Parathyroid adenoma (tissue), 2 donors: ENCODE measurements at regions not wholly inside any gene's neighbourhood (a gene's known extent, or its start where the extent isn't known, plus 50 kb on each side); places are given as distances from the start of the nearest gene placed in this dataset.

Experiments
- H2AFZ ChIP-seq: fragments of 300-600 bp; sonication (generic); one replicate; pipeline ENCODE4 v1.7.0; 2017; ENCODE audit warnings: antibody characterized with exemption, mild to moderate bottlenecking
- H3K27ac ChIP-seq: fragments of 300-600 bp; sonication (generic); one replicate; pipeline ENCODE4 v1.7.0; 2017
- H3K27me3 ChIP-seq: fragments of 300-600 bp; sonication (generic); one replicate; pipeline ENCODE4 v1.7.0; 2017; ENCODE audit warnings: low read length; ENCODE audit not compliant: control insufficient read depth, insufficient read depth
- H3K36me3 ChIP-seq: fragments of 300-600 bp; sonication (generic); one replicate; pipeline ENCODE4 v1.7.0; 2017; ENCODE audit warnings: low read length; ENCODE audit not compliant: control insufficient read depth, insufficient read depth
- H3K4me1 ChIP-seq: fragments of 300-600 bp; sonication (generic); one replicate; pipeline ENCODE4 v1.7.0; 2017; ENCODE audit warnings: control low read depth
- H3K4me2 ChIP-seq: fragments of 300-600 bp; sonication (generic); one replicate; pipeline ENCODE4 v1.7.0; 2017; ENCODE audit warnings: low read length
- H3K4me3 ChIP-seq: fragments of 300-600 bp; sonication (generic); one replicate; pipeline ENCODE4 v1.7.0; 2017; ENCODE audit warnings: low read depth, low read length
- H3K79me2 ChIP-seq: fragments of 300-600 bp; sonication (generic); one replicate; pipeline ENCODE4 v1.7.0; 2017; ENCODE audit warnings: control low read depth
- H3K9ac ChIP-seq: fragments of 300-600 bp; sonication (generic); one replicate; pipeline ENCODE4 v1.7.0; 2017; ENCODE audit warnings: mild to moderate bottlenecking
- H3K9me3 ChIP-seq: fragments of 300-600 bp; sonication (generic); one replicate; pipeline ENCODE4 v1.7.0; 2017; ENCODE audit warnings: low read length; ENCODE audit not compliant: control insufficient read depth
- TF ChIP-seq, protein P1 (sequence below): fragments of 300-600 bp; sonication (generic); IDR thresholded peaks from one replicate; pipeline ENCODE4 v1.7.0; 2017; ENCODE audit warnings: antibody characterized with exemption, mild to moderate bottlenecking
- donor health status: primary hyperparathyroidism.

DNA sequence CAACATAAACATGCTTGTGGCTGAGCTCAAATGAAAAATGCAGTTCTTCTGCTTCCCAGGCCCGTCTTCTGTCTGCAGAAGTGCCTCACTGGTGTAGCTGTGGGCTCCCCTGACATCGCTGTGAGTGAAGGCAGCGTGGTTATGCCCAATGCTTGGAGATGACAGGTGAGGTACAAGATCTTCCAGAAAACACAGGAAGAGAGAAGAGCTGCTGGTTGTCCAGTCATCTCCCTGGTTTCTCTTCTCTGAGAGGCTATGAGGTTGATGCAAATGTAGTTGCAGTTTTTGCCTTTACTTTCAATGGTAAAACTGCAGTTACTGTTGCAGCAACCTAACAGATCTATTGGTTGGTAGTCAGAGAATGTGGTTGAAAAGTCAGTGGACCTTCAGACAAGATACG is 223.6 kb downstream of the GATA3 start:
- no peaks in the 10 kb centered on the region for H3K27me3 ChIP-seq
- H2AFZ ChIP-seq: no peak overlapping the region
- no peaks in the 10 kb centered on the region for H3K4me1 ChIP-seq
- H3K36me3 ChIP-seq: no peaks in the 10 kb centered on the region
- no peaks in the 10 kb centered on the region for H3K79me2 ChIP-seq
- H3K9ac ChIP-seq: no peak overlapping the region
- no peaks in the 10 kb centered on the region for H3K9me3 ChIP-seq
- TF ChIP-seq, protein P1, sequence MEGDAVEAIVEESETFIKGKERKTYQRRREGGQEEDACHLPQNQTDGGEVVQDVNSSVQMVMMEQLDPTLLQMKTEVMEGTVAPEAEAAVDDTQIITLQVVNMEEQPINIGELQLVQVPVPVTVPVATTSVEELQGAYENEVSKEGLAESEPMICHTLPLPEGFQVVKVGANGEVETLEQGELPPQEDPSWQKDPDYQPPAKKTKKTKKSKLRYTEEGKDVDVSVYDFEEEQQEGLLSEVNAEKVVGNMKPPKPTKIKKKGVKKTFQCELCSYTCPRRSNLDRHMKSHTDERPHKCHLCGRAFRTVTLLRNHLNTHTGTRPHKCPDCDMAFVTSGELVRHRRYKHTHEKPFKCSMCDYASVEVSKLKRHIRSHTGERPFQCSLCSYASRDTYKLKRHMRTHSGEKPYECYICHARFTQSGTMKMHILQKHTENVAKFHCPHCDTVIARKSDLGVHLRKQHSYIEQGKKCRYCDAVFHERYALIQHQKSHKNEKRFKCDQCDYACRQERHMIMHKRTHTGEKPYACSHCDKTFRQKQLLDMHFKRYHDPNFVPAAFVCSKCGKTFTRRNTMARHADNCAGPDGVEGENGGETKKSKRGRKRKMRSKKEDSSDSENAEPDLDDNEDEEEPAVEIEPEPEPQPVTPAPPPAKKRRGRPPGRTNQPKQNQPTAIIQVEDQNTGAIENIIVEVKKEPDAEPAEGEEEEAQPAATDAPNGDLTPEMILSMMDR: no peak
- H3K4me3 ChIP-seq: no peak overlapping the region
- no peak overlapping the region for H3K27ac ChIP-seq
- H3K4me2 ChIP-seq: no peak overlapping the region

DNA sequence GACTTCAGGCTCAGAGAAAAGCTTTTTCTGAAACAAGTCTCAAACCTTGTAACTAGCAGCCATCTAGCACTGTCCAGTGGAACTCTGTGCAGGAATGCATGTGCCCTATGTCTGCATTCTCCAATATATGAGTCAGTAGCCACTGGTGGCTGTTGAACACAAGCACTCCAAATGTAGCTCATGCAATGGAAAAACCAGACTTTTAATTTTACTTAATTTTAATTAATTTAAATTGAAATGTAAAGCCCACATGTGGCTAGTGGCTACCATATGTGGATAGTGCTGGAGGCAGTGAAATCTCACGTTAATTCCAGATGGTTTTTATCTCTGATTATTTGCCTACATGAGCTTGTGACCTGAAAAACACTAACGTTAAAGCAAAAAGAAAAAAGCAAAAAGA is 225.1 kb downstream of the GATA3 start:
- no peak overlapping the region for H3K4me2 ChIP-seq
- TF ChIP-seq, protein P1: no peak
- no peaks in the 10 kb centered on the region for H3K36me3 ChIP-seq
- no peak overlapping the region for H3K9ac ChIP-seq
- H3K4me1 ChIP-seq: no peaks in the 10 kb centered on the region
- no peaks in the 10 kb centered on the region for H3K27me3 ChIP-seq
- H3K27ac ChIP-seq: no peak overlapping the region
- no peak overlapping the region for H3K4me3 ChIP-seq
- H3K79me2 ChIP-seq: no peaks in the 10 kb centered on the region
- H2AFZ ChIP-seq: no peak overlapping the region
- no peaks in the 10 kb centered on the region for H3K9me3 ChIP-seq

DNA sequence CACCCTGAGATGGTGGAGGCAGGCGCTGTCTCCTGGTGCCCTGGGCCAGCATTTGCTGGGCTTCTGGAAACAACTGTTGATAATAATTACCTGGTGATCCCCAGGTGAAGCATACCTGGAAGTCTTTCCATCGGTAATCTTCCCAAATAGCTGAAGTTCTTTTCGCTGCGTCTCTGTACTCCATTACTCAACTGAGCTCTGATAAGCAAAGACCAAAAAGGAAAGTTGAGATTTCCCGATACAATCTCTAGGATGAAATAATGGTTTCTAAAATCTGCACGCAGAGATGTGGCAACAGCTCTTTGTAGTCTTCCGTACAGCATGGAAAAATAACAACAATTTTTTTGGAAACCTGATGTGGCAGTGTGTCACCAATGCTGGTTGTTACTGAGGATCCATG is 226.5 kb downstream of the GATA3 start:
- Histone ChIP-seq H3K79me2 (no peaks in the 10 kb centered on the region), H3K27ac (no peak overlapping the region), H3K36me3 (no peaks in the 10 kb centered on the region), H3K9ac (no peak overlapping the region), H2AFZ (no peak overlapping the region), H3K4me1 (no peaks in the 10 kb centered on the region), H3K9me3 (no peaks in the 10 kb centered on the region), H3K4me3 (no peak overlapping the region), H3K27me3 (no peaks in the 10 kb centered on the region), H3K4me2 (no peak overlapping the region)
- TF ChIP-seq, protein P1: no peak

DNA sequence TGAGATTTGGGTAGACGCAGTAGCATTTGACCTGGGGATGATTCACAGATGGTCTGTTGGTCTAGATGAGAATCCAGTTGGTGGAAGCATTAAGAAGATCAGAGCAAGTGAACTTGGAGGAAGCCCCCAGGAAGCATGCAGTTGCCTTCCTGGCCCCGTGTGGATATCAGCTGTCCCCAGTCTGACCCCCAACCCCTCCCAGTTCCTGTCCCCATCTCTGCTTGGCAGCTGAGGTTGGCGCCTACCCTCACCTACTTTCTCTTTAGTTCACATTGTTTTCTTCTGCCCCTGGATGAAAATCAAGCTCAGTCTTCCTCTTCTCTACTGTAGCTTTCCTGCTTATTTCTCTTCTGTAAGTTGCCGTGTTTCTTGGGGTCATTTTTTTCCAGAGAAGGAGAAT is 227.9 kb downstream of the GATA3 start:
- H3K9me3 ChIP-seq: no peaks in the 10 kb centered on the region
- no peak overlapping the region for H3K27ac ChIP-seq
- H3K27me3 ChIP-seq: no peaks in the 10 kb centered on the region
- H3K36me3 ChIP-seq: no peaks in the 10 kb centered on the region
- H3K79me2 ChIP-seq: no peaks in the 10 kb centered on the region
- H3K4me1 ChIP-seq: no peaks in the 10 kb centered on the region
- H3K4me2 ChIP-seq: no peak overlapping the region
- no peak overlapping the region for H3K4me3 ChIP-seq
- H2AFZ ChIP-seq: no peak overlapping the region
- H3K9ac ChIP-seq: no peak overlapping the region
- TF ChIP-seq, protein P1: no peak

DNA sequence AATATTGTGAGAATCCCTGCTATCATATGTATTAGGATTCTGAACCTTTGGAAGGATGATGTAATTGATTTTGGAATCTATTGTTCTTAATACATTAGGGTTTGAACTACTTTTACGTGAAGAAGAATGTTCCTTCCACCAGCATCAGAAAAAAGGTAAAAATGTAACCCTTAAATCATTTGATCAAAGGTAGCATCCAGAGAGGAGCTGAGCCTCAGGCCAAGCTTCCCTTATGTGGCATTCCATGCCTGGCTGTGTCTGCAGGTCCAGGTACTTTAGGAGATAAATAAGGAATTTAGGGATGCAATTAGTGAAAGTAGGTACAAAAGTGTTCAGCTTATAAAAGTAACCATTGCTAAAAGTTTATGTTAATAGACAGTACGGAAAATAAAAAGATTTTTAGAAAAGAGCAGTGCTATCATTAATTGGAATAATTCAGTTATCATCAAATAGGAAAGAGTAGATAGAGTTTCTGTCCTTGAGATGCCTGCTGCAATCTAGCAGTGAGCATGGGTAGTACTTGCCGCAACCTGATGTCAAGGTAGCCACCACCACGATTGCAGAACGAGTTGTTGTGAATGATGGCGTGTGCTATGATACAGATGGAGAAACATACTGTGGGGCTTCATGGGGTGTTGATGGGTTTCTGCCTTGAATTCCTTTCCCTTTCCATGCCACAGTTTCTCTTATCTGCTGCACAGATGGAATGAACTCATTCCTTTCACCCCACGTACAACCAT is 228.8 kb downstream of the GATA3 start:
- H3K4me1 ChIP-seq: no peaks in the 10 kb centered on the region
- no peak overlapping the region for H3K27ac ChIP-seq
- no peak overlapping the region for H3K4me3 ChIP-seq
- H2AFZ ChIP-seq: no peak overlapping the region
- H3K36me3 ChIP-seq: no peaks in the 10 kb centered on the region
- H3K9ac ChIP-seq: no peak overlapping the region
- H3K9me3 ChIP-seq: no peaks in the 10 kb centered on the region
- no peaks in the 10 kb centered on the region for H3K27me3 ChIP-seq
- H3K79me2 ChIP-seq: no peaks in the 10 kb centered on the region
- TF ChIP-seq, protein P1: no peak
- no peak overlapping the region for H3K4me2 ChIP-seq
